ENCODE measurements at regions not wholly inside any gene's neighbourhood (a gene's known extent, or its start where the extent isn't known, plus 50 kb on each side); places are given as distances from the start of the nearest gene placed in this dataset.

DNA sequence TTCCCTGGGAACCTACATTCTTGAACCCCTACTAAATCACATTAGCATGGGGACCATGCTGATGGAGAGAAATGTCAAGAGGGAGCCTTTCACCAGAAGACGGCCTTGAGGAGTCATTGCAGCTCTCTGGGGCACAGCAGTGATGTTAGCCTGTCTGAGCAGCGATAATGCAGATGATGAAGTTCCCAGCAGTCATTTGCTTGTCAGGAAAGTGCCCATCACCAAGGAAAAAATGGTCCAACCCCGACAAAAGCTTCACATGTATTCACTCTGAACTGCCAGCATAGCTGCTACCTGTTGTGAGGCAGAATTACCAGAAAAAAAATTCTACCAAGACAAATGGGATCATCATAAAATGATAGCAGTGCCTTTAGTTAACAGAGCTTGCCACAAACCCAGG lies 238.4 kb upstream of the UMPS start:
- TF ChIP-seq, protein P1, sequence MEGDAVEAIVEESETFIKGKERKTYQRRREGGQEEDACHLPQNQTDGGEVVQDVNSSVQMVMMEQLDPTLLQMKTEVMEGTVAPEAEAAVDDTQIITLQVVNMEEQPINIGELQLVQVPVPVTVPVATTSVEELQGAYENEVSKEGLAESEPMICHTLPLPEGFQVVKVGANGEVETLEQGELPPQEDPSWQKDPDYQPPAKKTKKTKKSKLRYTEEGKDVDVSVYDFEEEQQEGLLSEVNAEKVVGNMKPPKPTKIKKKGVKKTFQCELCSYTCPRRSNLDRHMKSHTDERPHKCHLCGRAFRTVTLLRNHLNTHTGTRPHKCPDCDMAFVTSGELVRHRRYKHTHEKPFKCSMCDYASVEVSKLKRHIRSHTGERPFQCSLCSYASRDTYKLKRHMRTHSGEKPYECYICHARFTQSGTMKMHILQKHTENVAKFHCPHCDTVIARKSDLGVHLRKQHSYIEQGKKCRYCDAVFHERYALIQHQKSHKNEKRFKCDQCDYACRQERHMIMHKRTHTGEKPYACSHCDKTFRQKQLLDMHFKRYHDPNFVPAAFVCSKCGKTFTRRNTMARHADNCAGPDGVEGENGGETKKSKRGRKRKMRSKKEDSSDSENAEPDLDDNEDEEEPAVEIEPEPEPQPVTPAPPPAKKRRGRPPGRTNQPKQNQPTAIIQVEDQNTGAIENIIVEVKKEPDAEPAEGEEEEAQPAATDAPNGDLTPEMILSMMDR (IDR thresholded peaks at IDR 0.05; ENCODE audit: low read length) = no peak
- TF ChIP-seq EZH2 (IDR thresholded peaks at IDR 0.05; ENCODE audit: borderline replicate concordance, low read length) = no peak
